ENCODE measurements at regions not wholly inside any gene's neighbourhood (a gene's known extent, or its start where the extent isn't known, plus 50 kb on each side); places are given as distances from the start of the nearest gene placed in this dataset.

GRCh38 chr16:64168371-64168770, 953.5 kb downstream of the CDH11 start:
- H3K79me2 ChIP-seq (ENCODE audit: control insufficient read depth, low read length) = no peaks in the 10 kb centered on the region

GRCh38 chr16:64167936-64168335, 953.9 kb downstream of the CDH11 start:
- no peaks in the 10 kb centered on the region for H3K36me3 ChIP-seq (ENCODE audit: control insufficient read depth, low read length)
- H3K4me3 ChIP-seq (ENCODE audit: low read length) = no peak overlapping the region
- no peaks in the 10 kb centered on the region for H3K27me3 ChIP-seq (ENCODE audit: control insufficient read depth, low read length)
- no peaks in the 10 kb centered on the region for H4K20me1 ChIP-seq (ENCODE audit: control insufficient read depth, insufficient read depth, low read depth, low read length)
- no peaks in the 10 kb centered on the region for H3K79me2 ChIP-seq (ENCODE audit: control insufficient read depth, low read length)
- no peak overlapping the region for H3K4me2 ChIP-seq (ENCODE audit: low read length)
- no peak for TF ChIP-seq CTCF (IDR thresholded peaks at IDR 0.05; ENCODE audit: low read depth, low read length, poor library complexity, severe bottlenecking)
- TF ChIP-seq EZH2phosphoT487 (IDR thresholded peaks at IDR 0.05; ENCODE audit: borderline replicate concordance, low read length) = no peak
- no peak overlapping the region for H3K27ac ChIP-seq (ENCODE audit: low read depth, low read length)
- H3K9me2 ChIP-seq (replicated peaks; ENCODE audit: control insufficient read depth, low read length) = no peaks in the 10 kb centered on the region
- no peaks in the 10 kb centered on the region for H3F3A ChIP-seq (ENCODE audit: control insufficient read depth, insufficient read depth)
- peaks cover 11% of the 10 kb centered on the region for H3K4me1 ChIP-seq (ENCODE audit: control insufficient read depth, low read length)
- peaks cover 7% of the 10 kb centered on the region; the same call in 1 of the 2 replicates for H3K9me3 ChIP-seq (ENCODE audit: control insufficient read depth, insufficient read depth, low read length)

More at GRCh38 chr16:64168371-64168770, 953.5 kb downstream of the CDH11 start:
- peaks cover 8% of the 10 kb centered on the region for H3K4me1 ChIP-seq (ENCODE audit: control insufficient read depth, low read length)
- H3K4me2 ChIP-seq (ENCODE audit: low read length) = no peak overlapping the region
- peaks cover 7% of the 10 kb centered on the region; the same call in 1 of the 2 replicates for H3K9me3 ChIP-seq (ENCODE audit: control insufficient read depth, insufficient read depth, low read length)
- no peaks in the 10 kb centered on the region for H3F3A ChIP-seq (ENCODE audit: control insufficient read depth, insufficient read depth)
- H3K27me3 ChIP-seq (ENCODE audit: control insufficient read depth, low read length) = no peaks in the 10 kb centered on the region
- H4K20me1 ChIP-seq (ENCODE audit: control insufficient read depth, insufficient read depth, low read depth, low read length) = no peaks in the 10 kb centered on the region
- no peak overlapping the region for H3K4me3 ChIP-seq (ENCODE audit: low read length)
- no peak overlapping the region for H3K27ac ChIP-seq (ENCODE audit: low read depth, low read length)
- no peaks in the 10 kb centered on the region for H3K36me3 ChIP-seq (ENCODE audit: control insufficient read depth, low read length)
- no peaks in the 10 kb centered on the region for H3K9me2 ChIP-seq (replicated peaks; ENCODE audit: control insufficient read depth, low read length)
- TF ChIP-seq EZH2phosphoT487 (IDR thresholded peaks at IDR 0.05; ENCODE audit: borderline replicate concordance, low read length) (no peak), CTCF (IDR thresholded peaks at IDR 0.05; ENCODE audit: low read depth, low read length, poor library complexity, severe bottlenecking) (no peak)

GRCh38 chr16:64165368-64165767, 956.5 kb downstream of the CDH11 start:
- no peaks in the 10 kb centered on the region for H3K79me2 ChIP-seq (ENCODE audit: control insufficient read depth, low read length)
- peaks cover 7% of the 10 kb centered on the region; the same call in 1 of the 2 replicates for H3K9me3 ChIP-seq (ENCODE audit: control insufficient read depth, insufficient read depth, low read length)
- no peaks in the 10 kb centered on the region for H3K27me3 ChIP-seq (ENCODE audit: control insufficient read depth, low read length)
- no peak overlapping the region for H3K4me3 ChIP-seq (ENCODE audit: low read length)
- TF ChIP-seq EZH2phosphoT487 (IDR thresholded peaks at IDR 0.05; ENCODE audit: borderline replicate concordance, low read length) = no peak
- TF ChIP-seq CTCF (IDR thresholded peaks at IDR 0.05; ENCODE audit: low read depth, low read length, poor library complexity, severe bottlenecking) = no peak
- H3K4me2 ChIP-seq (ENCODE audit: low read length) = no peak overlapping the region
- no peak overlapping the region for H3K27ac ChIP-seq (ENCODE audit: low read depth, low read length)
- peaks cover 7% of the 10 kb centered on the region for H3K4me1 ChIP-seq (ENCODE audit: control insufficient read depth, low read length)
- H4K20me1 ChIP-seq (ENCODE audit: control insufficient read depth, insufficient read depth, low read depth, low read length) = no peaks in the 10 kb centered on the region
- no peaks in the 10 kb centered on the region for H3F3A ChIP-seq (ENCODE audit: control insufficient read depth, insufficient read depth)
- no peaks in the 10 kb centered on the region for H3K9me2 ChIP-seq (replicated peaks; ENCODE audit: control insufficient read depth, low read length)
- H3K36me3 ChIP-seq (ENCODE audit: control insufficient read depth, low read length) = no peaks in the 10 kb centered on the region

All from DOHH2 (cell line).